A673 (cell line): ENCODE measurements at regions not wholly inside any gene's neighbourhood (a gene's known extent, or its start where the extent isn't known, plus 50 kb on each side); places are given as distances from the start of the nearest gene placed in this dataset.

ENCODE experiments used
- BruUV-seq: library from RNA; stranded (reverse); fragments of 400-500 nt; replicated peaks from 2 replicates; lab custom pipeline; 2021; lab: Mats Ljungman, UMichigan
- CTCF ChIA-PET: fragments of 300-600 bp; sonication (Branson Sonifier 250); formaldehyde crosslinking; loops from one replicate; lab custom pipeline; 2022; ENCODE audit warnings: antibody characterized with exemption; lab: Charles Lee
- POLR2A ChIA-PET: fragments of 300-600 bp; sonication (Branson Sonifier 250); formaldehyde crosslinking; loops from one replicate; lab custom pipeline; 2022; ENCODE audit warnings: antibody characterized with exemption; ENCODE audit not compliant: low non-redundant PET; lab: Charles Lee
- DNase-seq: peaks from one replicate; pipeline ENCODE4 v3.0.0-alpha.2; 2015; ENCODE audit warnings: low spot score
- H3K27ac ChIP-seq: fragments of 200-600 bp; sonication (generic); 2 replicates; pipeline ENCODE4 v1.5.1; 2016; ENCODE audit warnings: mixed run types, low read depth, mild to moderate bottlenecking, mixed read lengths, antibody characterized with exemption, low read length; ENCODE audit not compliant: poor library complexity, severe bottlenecking
- H3K27me3 ChIP-seq: fragments of 200-600 bp; sonication (generic); replicated peaks from 2 replicates; pipeline ENCODE4 v1.6.1; 2017; ENCODE audit warnings: mixed run types, low read depth, mild to moderate bottlenecking, mixed read lengths, antibody characterized with exemption, low read length; ENCODE audit not compliant: insufficient read depth, poor library complexity
- H3K36me3 ChIP-seq: fragments of 200-600 bp; sonication (generic); 2 replicates; pipeline ENCODE4 v1.6.1; 2016; ENCODE audit warnings: mixed run types, mild to moderate bottlenecking, mixed read lengths, antibody characterized with exemption, low read length; ENCODE audit not compliant: insufficient read depth, poor library complexity, severe bottlenecking
- H3K4me1 ChIP-seq: fragments of 200-600 bp; sonication (generic); 2 replicates; pipeline ENCODE4 v1.6.1; 2017; ENCODE audit warnings: mixed run types, mild to moderate bottlenecking, mixed read lengths, antibody characterized with exemption, low read length; ENCODE audit not compliant: insufficient read depth, poor library complexity, severe bottlenecking
- H3K4me3 ChIP-seq: fragments of 200-600 bp; sonication (generic); 2 replicates; pipeline ENCODE4 v1.5.1; 2016; ENCODE audit warnings: low read depth, mixed run types, mild to moderate bottlenecking, mixed read lengths, low read length; ENCODE audit not compliant: poor library complexity, severe bottlenecking
- H3K9me3 ChIP-seq: fragments of 200-600 bp; sonication (generic); 2 replicates; pipeline ENCODE4 v1.6.1; 2016; ENCODE audit warnings: mixed run types, low read depth, mild to moderate bottlenecking, mixed read lengths, antibody characterized with exemption, low read length; ENCODE audit not compliant: poor library complexity, severe bottlenecking
- EZH2 ChIP-seq: fragments of 200-600 bp; sonication (generic); IDR thresholded peaks from 2 replicates; pipeline ENCODE4 v1.6.1; 2017; ENCODE audit warnings: borderline replicate concordance, low read depth, mild to moderate bottlenecking, mixed read lengths, antibody characterized with exemption, low read length; ENCODE audit not compliant: poor library complexity, severe bottlenecking
- intact Hi-C: fragments of 100-400 bp; cut with micrococcal nuclease; formaldehyde crosslinking; loops from one replicate; pipeline ENCODE4 v1.10.0; 2022; ENCODE audit not compliant: unreplicated experiment
- TF ChIP-seq, protein P1 (sequence below): fragments of 300-800, 200-600 bp; sonication (generic); conservative IDR thresholded peaks from 2 replicates; pipeline ENCODE4 v1.5.1; 2017; ENCODE audit warnings: low read depth, mild to moderate bottlenecking, antibody characterized with exemption, low read length, moderate library complexity, mixed read lengths

DNA sequence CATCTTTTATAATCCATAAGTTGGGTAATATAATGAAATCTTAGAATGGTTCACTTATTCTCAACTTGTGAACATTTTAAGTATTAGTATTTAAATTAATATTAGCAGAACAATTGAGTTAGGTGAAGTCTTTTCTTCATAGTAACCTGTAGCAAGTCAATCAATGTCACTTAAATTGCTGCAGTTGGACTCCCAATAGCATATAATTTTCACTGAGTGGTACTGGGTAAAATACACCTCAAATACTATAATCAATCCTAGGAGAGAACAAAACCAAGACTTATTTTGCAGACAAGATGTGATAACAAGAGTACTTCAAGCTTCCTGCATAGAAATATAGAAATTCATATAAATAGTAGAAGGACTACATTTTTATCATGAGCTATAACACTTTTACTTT, 677.9 kb upstream of the LRRN3 start:
- intact Hi-C loops, result no loop called here
- Histone ChIP-seq H3K36me3 (no peaks in the 10 kb centered on the region), H3K27me3 (no peaks in the 10 kb centered on the region), H3K4me3 (no peak overlapping the region), H3K4me1 (no peaks in the 10 kb centered on the region), H3K27ac (no peak overlapping the region), H3K9me3 (no peaks in the 10 kb centered on the region)
- TF ChIP-seq, protein P1, sequence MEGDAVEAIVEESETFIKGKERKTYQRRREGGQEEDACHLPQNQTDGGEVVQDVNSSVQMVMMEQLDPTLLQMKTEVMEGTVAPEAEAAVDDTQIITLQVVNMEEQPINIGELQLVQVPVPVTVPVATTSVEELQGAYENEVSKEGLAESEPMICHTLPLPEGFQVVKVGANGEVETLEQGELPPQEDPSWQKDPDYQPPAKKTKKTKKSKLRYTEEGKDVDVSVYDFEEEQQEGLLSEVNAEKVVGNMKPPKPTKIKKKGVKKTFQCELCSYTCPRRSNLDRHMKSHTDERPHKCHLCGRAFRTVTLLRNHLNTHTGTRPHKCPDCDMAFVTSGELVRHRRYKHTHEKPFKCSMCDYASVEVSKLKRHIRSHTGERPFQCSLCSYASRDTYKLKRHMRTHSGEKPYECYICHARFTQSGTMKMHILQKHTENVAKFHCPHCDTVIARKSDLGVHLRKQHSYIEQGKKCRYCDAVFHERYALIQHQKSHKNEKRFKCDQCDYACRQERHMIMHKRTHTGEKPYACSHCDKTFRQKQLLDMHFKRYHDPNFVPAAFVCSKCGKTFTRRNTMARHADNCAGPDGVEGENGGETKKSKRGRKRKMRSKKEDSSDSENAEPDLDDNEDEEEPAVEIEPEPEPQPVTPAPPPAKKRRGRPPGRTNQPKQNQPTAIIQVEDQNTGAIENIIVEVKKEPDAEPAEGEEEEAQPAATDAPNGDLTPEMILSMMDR, result no peak
- TF ChIP-seq EZH2, result no peak
- POLR2A ChIA-PET, result no interaction called here
- BruUV-seq, result no TSS peak
- DNase-seq, result no peak
- CTCF ChIA-PET, result no interaction called here

DNA sequence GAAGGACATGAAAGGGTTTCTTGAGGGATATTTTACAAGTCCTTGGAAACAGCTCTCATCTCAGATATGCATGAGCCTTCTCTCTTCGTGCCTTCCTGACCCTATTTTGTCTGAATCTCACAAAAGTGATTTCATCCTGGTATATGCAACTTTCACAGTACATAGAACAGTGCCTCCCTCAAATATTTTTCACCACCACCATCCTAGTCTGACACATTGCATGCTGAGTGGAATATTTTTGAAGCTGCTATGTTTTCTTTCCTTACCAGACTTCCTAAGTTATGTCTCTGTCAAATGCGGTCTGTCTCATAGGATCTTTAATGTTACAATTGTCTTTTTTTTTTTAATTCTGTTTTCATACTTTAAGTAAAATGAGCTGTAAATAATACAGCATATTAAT, 673.3 kb upstream of the LRRN3 start:
- no peak for DNase-seq
- intact Hi-C loops, result no loop called here
- Histone ChIP-seq H3K4me1 (no peaks in the 10 kb centered on the region), H3K36me3 (no peaks in the 10 kb centered on the region), H3K27me3 (no peaks in the 10 kb centered on the region), H3K27ac (no peak overlapping the region), H3K4me3 (no peak overlapping the region), H3K9me3 (no peaks in the 10 kb centered on the region)
- CTCF ChIA-PET, result no interaction called here
- POLR2A ChIA-PET, result no interaction called here
- TF ChIP-seq, protein P1, result no peak
- TF ChIP-seq EZH2, result no peak
- BruUV-seq, result no TSS peak

DNA sequence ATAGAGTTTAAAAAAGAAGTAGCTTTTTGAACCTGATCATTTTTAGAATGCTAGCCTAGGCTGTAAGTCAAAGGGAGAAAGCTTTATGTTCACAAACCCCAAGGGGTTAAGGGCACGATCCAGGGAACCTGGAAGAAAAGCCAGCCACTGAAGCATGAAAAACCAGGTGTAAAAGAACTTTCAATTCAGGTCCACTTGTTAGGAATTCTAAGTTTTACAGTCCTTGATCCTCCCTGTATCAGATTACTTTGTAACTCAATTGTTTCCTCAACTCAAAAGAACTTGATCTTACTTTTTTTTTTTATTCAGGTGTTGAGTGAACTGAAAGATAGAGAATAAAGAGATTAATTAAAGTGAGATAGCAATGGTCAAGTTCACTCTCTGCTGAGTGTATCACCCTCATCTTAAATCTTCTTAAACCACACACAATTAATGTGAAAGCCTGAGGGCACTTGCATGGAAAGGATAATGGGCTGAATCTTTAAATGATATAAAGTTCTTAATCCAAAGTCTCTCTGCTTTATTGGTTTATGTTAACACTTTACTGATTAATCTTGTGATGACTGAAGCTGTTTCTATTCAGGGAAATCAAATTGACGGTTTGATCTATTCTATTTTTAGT, 672.2 kb upstream of the LRRN3 start:
- ChIA-PET CTCF (no interaction called here), POLR2A (no interaction called here)
- no TSS peak for BruUV-seq
- intact Hi-C loops, result no loop called here
- no peaks in the 10 kb centered on the region for H3K36me3 ChIP-seq
- H3K27me3 ChIP-seq, result no peaks in the 10 kb centered on the region
- no peaks in the 10 kb centered on the region for H3K9me3 ChIP-seq
- no peak for TF ChIP-seq EZH2
- TF ChIP-seq, protein P1, result no peak
- no peak overlapping the region for H3K4me3 ChIP-seq
- H3K4me1 ChIP-seq, result no peaks in the 10 kb centered on the region
- no peak for DNase-seq
- no peak overlapping the region for H3K27ac ChIP-seq
